CD4-positive, alpha-beta memory T cell (primary cell): ENCODE measurements at regions not wholly inside any gene's neighbourhood (a gene's known extent, or its start where the extent isn't known, plus 50 kb on each side); places are given as distances from the start of the nearest gene placed in this dataset.

Source experiments
- CTCF ChIA-PET: fragments of 350-600 bp; sonication (Branson Sonifier 250); formaldehyde crosslinking; loops from one replicate; lab custom pipeline; 2021; ENCODE audit warnings: inconsistent platforms; ENCODE audit not compliant: partially characterized antibody; lab: Charles Lee
- POLR2A ChIA-PET: fragments of 350-600 bp; sonication (Branson Sonifier 250); formaldehyde crosslinking; loops from one replicate; lab custom pipeline; 2021; ENCODE audit not compliant: partially characterized antibody; lab: Charles Lee
- DNase-seq, 5 donors: peaks; one replicate each; pipeline versions ENCODE4 v3.0.0 to v3.0.0-alpha.2; 2020 to 2022; ENCODE audit warnings: mixed read lengths in 1 of 5
- H3K27ac ChIP-seq: one replicate; pipeline ENCODE4 v1.7.0; 2013; ENCODE audit warnings: low read depth, low read length
- H3K27me3 ChIP-seq: 2 replicates; pipeline ENCODE4 v1.7.0; 2013; ENCODE audit warnings: mild to moderate bottlenecking, low read length, moderate library complexity; ENCODE audit not compliant: insufficient read depth
- H3K36me3 ChIP-seq: 2 replicates; pipeline ENCODE4 v1.7.0; 2013; ENCODE audit warnings: mild to moderate bottlenecking, low read length, moderate library complexity; ENCODE audit not compliant: insufficient read depth
- H3K4me1 ChIP-seq: 2 replicates; pipeline ENCODE4 v1.7.0; 2013; ENCODE audit warnings: mild to moderate bottlenecking, low read length, moderate library complexity; ENCODE audit not compliant: insufficient read depth
- H3K4me3 ChIP-seq, 2 donors: one replicate each; pipeline ENCODE4 v1.7.0; 2013; ENCODE audit warnings: low read length in 2 of 2, mild to moderate bottlenecking in 1 of 2
- H3K9me3 ChIP-seq, 2 donors: one replicate each; pipeline ENCODE4 v1.7.0; 2013; ENCODE audit warnings: low read length in 2 of 2, control low read depth in 1 of 2; ENCODE audit not compliant: control insufficient read depth in 1 of 2
- H3K27ac Mint-ChIP-seq, 7 donors: one replicate each; pipeline ENCODE4 v1.8.0; 2020 to 2021; ENCODE audit warnings: mixed read lengths in 7 of 7, mild to moderate bottlenecking in 6 of 7, inconsistent platforms in 3 of 7, moderate library complexity in 3 of 7
- H3K27me3 Mint-ChIP-seq, 2 donors: one replicate each; pipeline ENCODE4 v1.8.0; 2020 to 2021; ENCODE audit warnings: mixed read lengths in 2 of 2
- H3K36me3 Mint-ChIP-seq, 2 donors: one replicate each; pipeline ENCODE4 v1.8.0; 2020 to 2021; ENCODE audit warnings: mixed read lengths in 2 of 2, inconsistent platforms in 1 of 2, mild to moderate bottlenecking in 1 of 2
- H3K4me1 Mint-ChIP-seq, 4 donors: one replicate each; pipeline ENCODE4 v1.8.0; 2020 to 2021; ENCODE audit warnings: mixed read lengths in 4 of 4, mild to moderate bottlenecking in 1 of 4
- H3K4me3 Mint-ChIP-seq, 8 donors: one replicate each; pipeline ENCODE4 v1.8.0; 2020 to 2021; ENCODE audit warnings: mixed read lengths in 8 of 8, mild to moderate bottlenecking in 7 of 8, moderate library complexity in 6 of 8, inconsistent platforms in 3 of 8
- H3K9me3 Mint-ChIP-seq, 8 donors: one replicate each; pipeline ENCODE4 v1.8.0; 2020 to 2021; ENCODE audit warnings: mixed read lengths in 8 of 8, mild to moderate bottlenecking in 5 of 8, inconsistent platforms in 3 of 8, moderate library complexity in 1 of 8
- intact Hi-C: fragments of 100-400 bp; cut with micrococcal nuclease; formaldehyde crosslinking; loops from one replicate; pipeline ENCODE4 v1.15.1; 2023

- Mint-ChIP-seq H3K4me1 (no peaks in the 10 kb centered on the region), H3K27me3 (no peaks in the 10 kb centered on the region), H3K9me3 (peaks cover 0 to 20% (median 11%) of the 10 kb centered on the region in 8 donors), H3K4me3 (no peak overlapping the region), H3K27ac (no peak overlapping the region), H3K36me3 (no peaks in the 10 kb centered on the region)
- no peaks in the 10 kb centered on the region for H3K9me3 ChIP-seq
- no peak for DNase-seq
- ChIA-PET CTCF (no interaction called here), POLR2A (no interaction called here)
- H3K27ac ChIP-seq, result no peak overlapping the region
- no peak overlapping the region for H3K4me3 ChIP-seq
- no peaks in the 10 kb centered on the region for H3K27me3 ChIP-seq
- intact Hi-C loops, result no loop called here
- H3K36me3 ChIP-seq, result no peaks in the 10 kb centered on the region
- H3K4me1 ChIP-seq, result no peaks in the 10 kb centered on the region
These were observed 675.9 kb upstream of the ADGRL4 start for GRCh38 chr1:79682478-79682877.

DNA sequence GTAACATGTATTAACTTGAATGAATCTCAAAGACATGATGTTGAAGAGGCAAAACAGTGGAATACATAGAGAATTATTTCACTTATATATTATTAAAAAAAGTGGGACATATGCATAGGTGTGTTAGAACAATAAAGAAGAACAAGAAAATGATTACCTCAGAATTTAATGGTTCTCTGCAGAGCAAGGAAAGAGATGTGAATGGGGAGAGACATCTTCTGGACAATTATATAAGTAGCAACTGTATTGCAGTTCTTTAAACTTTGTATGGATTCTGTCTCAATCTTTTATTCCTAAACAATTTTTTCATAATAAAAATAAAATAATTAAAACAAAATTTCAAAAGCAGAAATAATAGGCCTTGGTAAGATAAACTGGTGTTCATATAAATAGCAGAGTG is 674.9 kb upstream of the ADGRL4 start:
- POLR2A ChIA-PET, result no interaction called here
- Mint-ChIP-seq H3K27me3 (no peaks in the 10 kb centered on the region), H3K9me3 (peaks cover 0 to 26% (median 11%) of the 10 kb centered on the region in 8 donors), H3K36me3 (no peaks in the 10 kb centered on the region), H3K27ac (no peak overlapping the region), H3K4me1 (no peaks in the 10 kb centered on the region), H3K4me3 (no peak overlapping the region)
- no peaks in the 10 kb centered on the region for H3K36me3 ChIP-seq
- no peak overlapping the region for H3K27ac ChIP-seq
- CTCF ChIA-PET, result no interaction called here
- intact Hi-C loops, result no loop called here
- no peaks in the 10 kb centered on the region for H3K27me3 ChIP-seq
- no peak for DNase-seq
- H3K4me3 ChIP-seq, result no peak overlapping the region
- no peaks in the 10 kb centered on the region for H3K9me3 ChIP-seq
- no peaks in the 10 kb centered on the region for H3K4me1 ChIP-seq

DNA sequence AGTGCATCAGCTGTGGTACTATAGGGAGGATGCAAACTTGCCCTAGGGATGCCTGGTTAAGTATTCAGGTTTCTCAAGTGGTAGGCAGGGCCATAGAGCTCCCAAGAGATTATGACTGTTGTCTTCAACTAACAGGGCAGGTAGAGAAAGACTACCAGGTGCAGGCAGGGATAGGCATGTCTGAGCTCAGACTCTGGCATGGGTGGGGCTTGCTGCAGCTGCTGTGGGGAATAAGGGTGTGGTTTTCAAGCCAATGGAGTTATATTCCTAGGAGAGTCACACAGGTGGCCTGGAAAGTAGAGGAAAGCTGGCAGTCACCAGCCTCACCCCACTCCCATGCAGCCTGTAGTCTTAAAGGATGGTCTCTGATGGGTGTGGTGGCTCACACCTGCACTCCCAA is 673.4 kb upstream of the ADGRL4 start:
- H3K4me1 Mint-ChIP-seq, result no peaks in the 10 kb centered on the region
- H3K36me3 Mint-ChIP-seq, result no peaks in the 10 kb centered on the region
- Histone ChIP-seq H3K27ac (no peak overlapping the region), H3K9me3 (no peaks in the 10 kb centered on the region), H3K36me3 (no peaks in the 10 kb centered on the region), H3K4me3 (no peak overlapping the region), H3K27me3 (no peaks in the 10 kb centered on the region), H3K4me1 (no peaks in the 10 kb centered on the region)
- intact Hi-C loops, result no loop called here
- ChIA-PET POLR2A (no interaction called here), CTCF (no interaction called here)
- H3K4me3 Mint-ChIP-seq, result no peak overlapping the region
- peaks cover 0 to 26% (median 11%) of the 10 kb centered on the region in 8 donors for H3K9me3 Mint-ChIP-seq
- H3K27ac Mint-ChIP-seq, result no peak overlapping the region
- H3K27me3 Mint-ChIP-seq, result no peaks in the 10 kb centered on the region
- DNase-seq, result no peak

- ChIA-PET POLR2A (no interaction called here), CTCF (no interaction called here)
- H3K4me3 ChIP-seq, result no peak overlapping the region
These were observed 661.5 kb upstream of the ADGRL4 start for GRCh38 chr1:79667848-79668696.

DNA sequence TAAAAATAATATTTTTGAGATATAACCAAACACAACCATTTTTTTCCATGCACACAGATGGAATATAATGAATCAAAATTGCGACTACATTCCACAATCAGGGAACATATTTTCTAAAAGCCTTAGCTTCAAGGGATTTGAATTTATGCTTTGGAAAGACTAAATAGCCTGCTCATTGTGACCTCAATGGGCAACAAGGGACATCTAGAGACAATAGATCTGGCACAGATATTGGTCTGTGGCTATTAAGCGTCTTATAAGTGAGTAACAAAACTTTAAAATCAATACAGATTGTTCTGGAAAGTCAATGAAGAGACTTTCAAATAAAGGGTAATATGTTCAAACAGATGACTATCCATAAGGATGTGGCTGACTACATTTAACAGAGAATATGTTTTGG is 660.6 kb upstream of the ADGRL4 start:
- Histone ChIP-seq H3K27ac (no peak overlapping the region), H3K4me3 (no peak overlapping the region), H3K36me3 (no peaks in the 10 kb centered on the region), H3K9me3 (no peaks in the 10 kb centered on the region), H3K27me3 (no peaks in the 10 kb centered on the region), H3K4me1 (no peaks in the 10 kb centered on the region)
- Mint-ChIP-seq H3K9me3 (peaks cover 0 to 10% (median 3%) of the 10 kb centered on the region in 8 donors), H3K4me3 (no peak overlapping the region), H3K36me3 (no peaks in the 10 kb centered on the region), H3K27me3 (no peaks in the 10 kb centered on the region), H3K27ac (no peak overlapping the region), H3K4me1 (no peaks in the 10 kb centered on the region)
- POLR2A ChIA-PET, result no interaction called here
- CTCF ChIA-PET, result no interaction called here
- no peak for DNase-seq
- intact Hi-C loops, result no loop called here

More at GRCh38 chr1:79667848-79668696, 661.5 kb upstream of the ADGRL4 start:
- Histone ChIP-seq H3K27ac (no peak overlapping the region), H3K9me3 (no peaks in the 10 kb centered on the region), H3K4me1 (no peaks in the 10 kb centered on the region), H3K27me3 (no peaks in the 10 kb centered on the region), H3K36me3 (no peaks in the 10 kb centered on the region)
- no peak for DNase-seq
- H3K9me3 Mint-ChIP-seq, result peaks cover 0 to 10% (median 2%) of the 10 kb centered on the region in 8 donors
- intact Hi-C loops, result no loop called here
- H3K27ac Mint-ChIP-seq, result no peak overlapping the region
- no peaks in the 10 kb centered on the region for H3K27me3 Mint-ChIP-seq
- H3K4me1 Mint-ChIP-seq, result no peaks in the 10 kb centered on the region
- no peaks in the 10 kb centered on the region for H3K36me3 Mint-ChIP-seq
- no peak overlapping the region for H3K4me3 Mint-ChIP-seq

- no peak for DNase-seq
- ChIA-PET CTCF (no interaction called here), POLR2A (no interaction called here)
- Mint-ChIP-seq H3K36me3 (no peaks in the 10 kb centered on the region), H3K4me3 (no peak overlapping the region), H3K4me1 (no peaks in the 10 kb centered on the region), H3K27me3 (no peaks in the 10 kb centered on the region), H3K27ac (no peak overlapping the region), H3K9me3 (peaks cover 0 to 15% (median 3%) of the 10 kb centered on the region in 8 donors)
- Histone ChIP-seq H3K9me3 (no peaks in the 10 kb centered on the region), H3K4me3 (no peak overlapping the region), H3K36me3 (no peaks in the 10 kb centered on the region), H3K27me3 (no peaks in the 10 kb centered on the region), H3K4me1 (no peaks in the 10 kb centered on the region), H3K27ac (no peak overlapping the region)
- intact Hi-C loops, result no loop called here
These were observed 657.4 kb upstream of the ADGRL4 start for GRCh38 chr1:79663916-79664315.

GRCh38 chr1:79662596-79662995 is 656.1 kb upstream of the ADGRL4 start:
- Histone ChIP-seq H3K27ac (no peak overlapping the region), H3K9me3 (no peaks in the 10 kb centered on the region), H3K4me1 (no peaks in the 10 kb centered on the region), H3K36me3 (no peaks in the 10 kb centered on the region), H3K27me3 (no peaks in the 10 kb centered on the region), H3K4me3 (no peak overlapping the region)
- Mint-ChIP-seq H3K4me1 (no peaks in the 10 kb centered on the region), H3K27ac (no peak overlapping the region), H3K4me3 (no peak overlapping the region), H3K9me3 (peaks cover 0 to 12% (median 3%) of the 10 kb centered on the region in 8 donors), H3K27me3 (no peaks in the 10 kb centered on the region), H3K36me3 (no peaks in the 10 kb centered on the region)
- intact Hi-C loops, result no loop called here
- ChIA-PET CTCF (no interaction called here), POLR2A (no interaction called here)
- DNase-seq, result no peak
